Suprapubic skin (tissue), 4 donors: ENCODE measurements at regions not wholly inside any gene's neighbourhood (a gene's known extent, or its start where the extent isn't known, plus 50 kb on each side); places are given as distances from the start of the nearest gene placed in this dataset.

Experiments
- POLR2A ChIP-seq, 2 donors: fragments of 450-650 bp; IDR thresholded peaks; one replicate each; pipeline ENCODE4 v1.6.1; 2017; ENCODE audit warnings: antibody characterized with exemption in 2 of 2, mild to moderate bottlenecking in 2 of 2, moderate library complexity in 2 of 2
- POLR2AphosphoS5 ChIP-seq, 3 donors: sonication (generic); formaldehyde crosslinking; IDR thresholded peaks; one replicate each; pipeline ENCODE4 v1.6.1; 2017; ENCODE audit warnings: antibody characterized with exemption in 3 of 3
- TF ChIP-seq, protein P1 (sequence below), 2 donors: fragments of 200-600 bp in 1 of 2; fragments of 450-650 bp in 1 of 2; sonication (generic) in 1 of 2; IDR thresholded peaks; one replicate each; pipeline ENCODE4 v1.5.1; 2016 to 2019; ENCODE audit warnings: antibody characterized with exemption in 2 of 2, mild to moderate bottlenecking in 1 of 2, moderate library complexity in 1 of 2

DNA sequence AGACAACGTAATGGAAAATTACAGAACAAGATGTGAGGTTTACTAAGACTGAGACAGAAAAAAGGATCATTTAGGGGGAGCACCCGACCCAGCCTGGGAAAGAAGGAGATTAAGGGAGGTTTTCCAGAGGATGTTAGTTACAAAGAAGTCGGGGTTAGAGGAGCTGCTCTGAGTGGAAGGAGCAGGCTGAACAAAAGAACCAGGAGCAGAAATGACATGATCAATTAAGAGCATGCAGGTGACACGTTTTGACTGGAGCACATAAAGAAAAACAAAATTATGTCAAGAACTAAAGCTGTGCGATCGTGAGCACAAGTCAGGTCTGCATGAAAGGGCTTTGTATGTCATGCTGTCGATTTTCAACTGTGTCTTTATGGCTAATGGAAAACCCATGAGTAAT, 417.3 kb upstream of the MARCKS start:
- TF ChIP-seq, protein P1, sequence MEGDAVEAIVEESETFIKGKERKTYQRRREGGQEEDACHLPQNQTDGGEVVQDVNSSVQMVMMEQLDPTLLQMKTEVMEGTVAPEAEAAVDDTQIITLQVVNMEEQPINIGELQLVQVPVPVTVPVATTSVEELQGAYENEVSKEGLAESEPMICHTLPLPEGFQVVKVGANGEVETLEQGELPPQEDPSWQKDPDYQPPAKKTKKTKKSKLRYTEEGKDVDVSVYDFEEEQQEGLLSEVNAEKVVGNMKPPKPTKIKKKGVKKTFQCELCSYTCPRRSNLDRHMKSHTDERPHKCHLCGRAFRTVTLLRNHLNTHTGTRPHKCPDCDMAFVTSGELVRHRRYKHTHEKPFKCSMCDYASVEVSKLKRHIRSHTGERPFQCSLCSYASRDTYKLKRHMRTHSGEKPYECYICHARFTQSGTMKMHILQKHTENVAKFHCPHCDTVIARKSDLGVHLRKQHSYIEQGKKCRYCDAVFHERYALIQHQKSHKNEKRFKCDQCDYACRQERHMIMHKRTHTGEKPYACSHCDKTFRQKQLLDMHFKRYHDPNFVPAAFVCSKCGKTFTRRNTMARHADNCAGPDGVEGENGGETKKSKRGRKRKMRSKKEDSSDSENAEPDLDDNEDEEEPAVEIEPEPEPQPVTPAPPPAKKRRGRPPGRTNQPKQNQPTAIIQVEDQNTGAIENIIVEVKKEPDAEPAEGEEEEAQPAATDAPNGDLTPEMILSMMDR (IDR thresholded peaks at IDR 0.05), result no peak
- no peak for TF ChIP-seq POLR2A (IDR thresholded peaks at IDR 0.05)
- TF ChIP-seq POLR2AphosphoS5 (IDR thresholded peaks at IDR 0.05), result no peak
